ENCODE measurements at regions not wholly inside any gene's neighbourhood (a gene's known extent, or its start where the extent isn't known, plus 50 kb on each side); places are given as distances from the start of the nearest gene placed in this dataset.

GRCh38 chr1:68329096-68329835 lies 96.9 kb upstream of the WLS start:
- CTCF ChIA-PET = no interaction called here
- H3K27me3 ChIP-seq (replicated peaks; ENCODE audit: insufficient read depth, low read depth, low read length, poor library complexity) = no peaks in the 10 kb centered on the region

GRCh38 chr1:68328490-68328889 lies 96.2 kb upstream of the WLS start:
- no TSS peak for BruUV-seq (replicated peaks)
- Histone ChIP-seq H3K36me3 (ENCODE audit: insufficient read depth, low read length, poor library complexity, severe bottlenecking) (no peaks in the 10 kb centered on the region), H3K9me3 (ENCODE audit: low read depth, low read length, poor library complexity, severe bottlenecking) (no peaks in the 10 kb centered on the region), H3K4me3 (ENCODE audit: low read depth, low read length, poor library complexity, severe bottlenecking) (no peak overlapping the region), H3K4me1 (ENCODE audit: insufficient read depth, low read length, poor library complexity, severe bottlenecking) (no peaks in the 10 kb centered on the region), H3K27ac (ENCODE audit: low read depth, low read length, poor library complexity, severe bottlenecking) (no peak overlapping the region), H3K27me3 (replicated peaks; ENCODE audit: insufficient read depth, low read depth, low read length, poor library complexity) (no peaks in the 10 kb centered on the region)
- CTCF ChIA-PET = no interaction called here
- TF ChIP-seq EZH2 (IDR thresholded peaks at IDR 0.05; ENCODE audit: borderline replicate concordance, low read depth, low read length, poor library complexity, severe bottlenecking) = no peak
- no peak for TF ChIP-seq CTCF (conservative IDR thresholded peaks at IDR 0.05; ENCODE audit: low read depth, low read length)
- POLR2A ChIA-PET (ENCODE audit: low non-redundant PET) = no interaction called here
- DNase-seq (ENCODE audit: low spot score) = no peak
- intact Hi-C loops (cut with micrococcal nuclease; ENCODE audit: unreplicated experiment) = no loop called here

More at GRCh38 chr1:68329096-68329835, 96.9 kb upstream of the WLS start:
- no TSS peak for BruUV-seq (replicated peaks)
- no peaks in the 10 kb centered on the region for H3K4me1 ChIP-seq (ENCODE audit: insufficient read depth, low read length, poor library complexity, severe bottlenecking)
- H3K36me3 ChIP-seq (ENCODE audit: insufficient read depth, low read length, poor library complexity, severe bottlenecking) = no peaks in the 10 kb centered on the region
- H3K9me3 ChIP-seq (ENCODE audit: low read depth, low read length, poor library complexity, severe bottlenecking) = no peaks in the 10 kb centered on the region
- POLR2A ChIA-PET (ENCODE audit: low non-redundant PET) = no interaction called here
- H3K4me3 ChIP-seq (ENCODE audit: low read depth, low read length, poor library complexity, severe bottlenecking) = no peak overlapping the region
- TF ChIP-seq CTCF (conservative IDR thresholded peaks at IDR 0.05; ENCODE audit: low read depth, low read length) = no peak
- TF ChIP-seq EZH2 (IDR thresholded peaks at IDR 0.05; ENCODE audit: borderline replicate concordance, low read depth, low read length, poor library complexity, severe bottlenecking) = no peak
- DNase-seq (ENCODE audit: low spot score) = no peak
- intact Hi-C loops (cut with micrococcal nuclease; ENCODE audit: unreplicated experiment) = no loop called here
- H3K27ac ChIP-seq (ENCODE audit: low read depth, low read length, poor library complexity, severe bottlenecking) = no peak overlapping the region

- ChIA-PET POLR2A (ENCODE audit: low non-redundant PET) (no interaction called here), CTCF (no interaction called here)
- Histone ChIP-seq H3K4me1 (ENCODE audit: insufficient read depth, low read length, poor library complexity, severe bottlenecking) (no peaks in the 10 kb centered on the region), H3K27me3 (replicated peaks; ENCODE audit: insufficient read depth, low read depth, low read length, poor library complexity) (no peaks in the 10 kb centered on the region), H3K4me3 (ENCODE audit: low read depth, low read length, poor library complexity, severe bottlenecking) (no peak overlapping the region), H3K36me3 (ENCODE audit: insufficient read depth, low read length, poor library complexity, severe bottlenecking) (no peaks in the 10 kb centered on the region), H3K27ac (ENCODE audit: low read depth, low read length, poor library complexity, severe bottlenecking) (no peak overlapping the region), H3K9me3 (ENCODE audit: low read depth, low read length, poor library complexity, severe bottlenecking) (no peaks in the 10 kb centered on the region)
- no peak for DNase-seq (ENCODE audit: low spot score)
- intact Hi-C loops (cut with micrococcal nuclease; ENCODE audit: unreplicated experiment) = no loop called here
- BruUV-seq (replicated peaks) = no TSS peak
- no peak for TF ChIP-seq CTCF (conservative IDR thresholded peaks at IDR 0.05; ENCODE audit: low read depth, low read length)
- TF ChIP-seq EZH2 (IDR thresholded peaks at IDR 0.05; ENCODE audit: borderline replicate concordance, low read depth, low read length, poor library complexity, severe bottlenecking) = no peak
These were observed 95.1 kb upstream of the WLS start for GRCh38 chr1:68327414-68327813.

Measured in A673 (cell line).